A673 (cell line): ENCODE measurements at regions not wholly inside any gene's neighbourhood (a gene's known extent, or its start where the extent isn't known, plus 50 kb on each side); places are given as distances from the start of the nearest gene placed in this dataset.

Experiments used
- BruUV-seq: library from RNA; stranded (reverse); fragments of 400-500 nt; replicated peaks from 2 replicates; lab custom pipeline; 2021; lab: Mats Ljungman, UMichigan
- CTCF ChIA-PET: fragments of 300-600 bp; sonication (Branson Sonifier 250); formaldehyde crosslinking; loops from one replicate; lab custom pipeline; 2022; ENCODE audit warnings: antibody characterized with exemption; lab: Charles Lee
- POLR2A ChIA-PET: fragments of 300-600 bp; sonication (Branson Sonifier 250); formaldehyde crosslinking; loops from one replicate; lab custom pipeline; 2022; ENCODE audit warnings: antibody characterized with exemption; ENCODE audit not compliant: low non-redundant PET; lab: Charles Lee
- DNase-seq: peaks from one replicate; pipeline ENCODE4 v3.0.0-alpha.2; 2015; ENCODE audit warnings: low spot score
- H3K27ac ChIP-seq: fragments of 200-600 bp; sonication (generic); 2 replicates; pipeline ENCODE4 v1.5.1; 2016; ENCODE audit warnings: mixed run types, low read depth, mild to moderate bottlenecking, mixed read lengths, antibody characterized with exemption, low read length; ENCODE audit not compliant: poor library complexity, severe bottlenecking
- H3K27me3 ChIP-seq: fragments of 200-600 bp; sonication (generic); replicated peaks from 2 replicates; pipeline ENCODE4 v1.6.1; 2017; ENCODE audit warnings: mixed run types, low read depth, mild to moderate bottlenecking, mixed read lengths, antibody characterized with exemption, low read length; ENCODE audit not compliant: insufficient read depth, poor library complexity
- H3K36me3 ChIP-seq: fragments of 200-600 bp; sonication (generic); 2 replicates; pipeline ENCODE4 v1.6.1; 2016; ENCODE audit warnings: mixed run types, mild to moderate bottlenecking, mixed read lengths, antibody characterized with exemption, low read length; ENCODE audit not compliant: insufficient read depth, poor library complexity, severe bottlenecking
- H3K4me1 ChIP-seq: fragments of 200-600 bp; sonication (generic); 2 replicates; pipeline ENCODE4 v1.6.1; 2017; ENCODE audit warnings: mixed run types, mild to moderate bottlenecking, mixed read lengths, antibody characterized with exemption, low read length; ENCODE audit not compliant: insufficient read depth, poor library complexity, severe bottlenecking
- H3K4me3 ChIP-seq: fragments of 200-600 bp; sonication (generic); 2 replicates; pipeline ENCODE4 v1.5.1; 2016; ENCODE audit warnings: low read depth, mixed run types, mild to moderate bottlenecking, mixed read lengths, low read length; ENCODE audit not compliant: poor library complexity, severe bottlenecking
- H3K9me3 ChIP-seq: fragments of 200-600 bp; sonication (generic); 2 replicates; pipeline ENCODE4 v1.6.1; 2016; ENCODE audit warnings: mixed run types, low read depth, mild to moderate bottlenecking, mixed read lengths, antibody characterized with exemption, low read length; ENCODE audit not compliant: poor library complexity, severe bottlenecking
- EZH2 ChIP-seq: fragments of 200-600 bp; sonication (generic); IDR thresholded peaks from 2 replicates; pipeline ENCODE4 v1.6.1; 2017; ENCODE audit warnings: borderline replicate concordance, low read depth, mild to moderate bottlenecking, mixed read lengths, antibody characterized with exemption, low read length; ENCODE audit not compliant: poor library complexity, severe bottlenecking
- intact Hi-C: fragments of 100-400 bp; cut with micrococcal nuclease; formaldehyde crosslinking; loops from one replicate; pipeline ENCODE4 v1.10.0; 2022; ENCODE audit not compliant: unreplicated experiment
- TF ChIP-seq, protein P1 (sequence below): fragments of 300-800, 200-600 bp; sonication (generic); conservative IDR thresholded peaks from 2 replicates; pipeline ENCODE4 v1.5.1; 2017; ENCODE audit warnings: low read depth, mild to moderate bottlenecking, antibody characterized with exemption, low read length, moderate library complexity, mixed read lengths

DNA sequence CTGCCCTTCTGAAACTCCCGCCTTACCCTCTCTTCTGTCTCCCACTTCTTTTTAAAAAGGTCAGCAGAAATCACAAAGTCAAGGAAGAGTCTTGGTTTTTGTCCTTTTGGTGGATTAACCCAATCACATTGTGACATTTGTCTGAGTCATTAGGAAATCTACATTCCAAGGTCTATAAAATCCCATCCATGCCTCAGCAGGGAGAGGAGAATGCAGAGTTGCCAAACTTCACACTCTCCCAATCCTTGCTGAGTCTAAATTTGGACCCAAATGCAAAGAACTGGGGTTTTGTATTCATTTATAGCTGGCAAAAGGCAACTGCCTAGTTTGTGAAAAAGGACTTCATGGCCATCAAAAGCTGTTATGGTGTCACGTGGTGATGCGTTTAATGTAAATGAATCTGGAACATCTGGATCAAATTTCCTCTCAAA lies 67.9 kb downstream of the TMEM30B start:
- Histone ChIP-seq H3K4me1 (peaks cover 17% of the 10 kb centered on the region), H3K36me3 (no peaks in the 10 kb centered on the region), H3K9me3 (no peaks in the 10 kb centered on the region), H3K4me3 (no peak overlapping the region), H3K27ac (peak overlapping the region; percentile 77), H3K27me3 (no peaks in the 10 kb centered on the region)
- peak; percentile 73 for DNase-seq
- intact Hi-C loops, result no loop called here
- no TSS peak for BruUV-seq
- no peak for TF ChIP-seq EZH2
- TF ChIP-seq, protein P1, sequence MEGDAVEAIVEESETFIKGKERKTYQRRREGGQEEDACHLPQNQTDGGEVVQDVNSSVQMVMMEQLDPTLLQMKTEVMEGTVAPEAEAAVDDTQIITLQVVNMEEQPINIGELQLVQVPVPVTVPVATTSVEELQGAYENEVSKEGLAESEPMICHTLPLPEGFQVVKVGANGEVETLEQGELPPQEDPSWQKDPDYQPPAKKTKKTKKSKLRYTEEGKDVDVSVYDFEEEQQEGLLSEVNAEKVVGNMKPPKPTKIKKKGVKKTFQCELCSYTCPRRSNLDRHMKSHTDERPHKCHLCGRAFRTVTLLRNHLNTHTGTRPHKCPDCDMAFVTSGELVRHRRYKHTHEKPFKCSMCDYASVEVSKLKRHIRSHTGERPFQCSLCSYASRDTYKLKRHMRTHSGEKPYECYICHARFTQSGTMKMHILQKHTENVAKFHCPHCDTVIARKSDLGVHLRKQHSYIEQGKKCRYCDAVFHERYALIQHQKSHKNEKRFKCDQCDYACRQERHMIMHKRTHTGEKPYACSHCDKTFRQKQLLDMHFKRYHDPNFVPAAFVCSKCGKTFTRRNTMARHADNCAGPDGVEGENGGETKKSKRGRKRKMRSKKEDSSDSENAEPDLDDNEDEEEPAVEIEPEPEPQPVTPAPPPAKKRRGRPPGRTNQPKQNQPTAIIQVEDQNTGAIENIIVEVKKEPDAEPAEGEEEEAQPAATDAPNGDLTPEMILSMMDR, result no peak
- ChIA-PET POLR2A (no interaction called here), CTCF (no interaction called here)

DNA sequence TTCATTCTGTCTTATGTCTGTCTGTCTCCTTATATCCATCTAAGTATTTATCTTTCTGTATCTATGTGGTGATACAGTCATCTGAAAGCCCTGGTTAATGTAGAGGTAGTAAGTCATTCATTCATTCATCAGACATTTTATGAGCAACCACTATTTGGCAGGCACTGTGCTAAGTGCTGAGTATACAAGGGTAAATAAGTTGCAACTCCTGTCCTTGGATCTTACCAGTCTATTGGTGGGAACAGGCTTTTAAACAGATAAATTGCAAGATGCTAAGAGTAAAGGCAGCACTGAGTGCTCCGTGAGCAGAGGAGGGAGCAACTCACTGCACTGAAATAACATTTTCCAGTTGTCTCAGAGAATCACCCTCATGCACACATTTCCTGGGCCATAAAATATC lies 68.6 kb downstream of the TMEM30B start:
- peak overlapping the region; percentile 77 for H3K27ac ChIP-seq
- intact Hi-C loops, result no loop called here
- BruUV-seq, result no TSS peak
- no peak overlapping the region for H3K4me3 ChIP-seq
- POLR2A ChIA-PET, result no interaction called here
- no peaks in the 10 kb centered on the region for H3K9me3 ChIP-seq
- no peaks in the 10 kb centered on the region for H3K36me3 ChIP-seq
- H3K27me3 ChIP-seq, result no peaks in the 10 kb centered on the region
- H3K4me1 ChIP-seq, result peaks cover 17% of the 10 kb centered on the region
- CTCF ChIA-PET, result no interaction called here
- no peak for TF ChIP-seq EZH2
- TF ChIP-seq, protein P1, result no peak
- DNase-seq, result no peak

DNA sequence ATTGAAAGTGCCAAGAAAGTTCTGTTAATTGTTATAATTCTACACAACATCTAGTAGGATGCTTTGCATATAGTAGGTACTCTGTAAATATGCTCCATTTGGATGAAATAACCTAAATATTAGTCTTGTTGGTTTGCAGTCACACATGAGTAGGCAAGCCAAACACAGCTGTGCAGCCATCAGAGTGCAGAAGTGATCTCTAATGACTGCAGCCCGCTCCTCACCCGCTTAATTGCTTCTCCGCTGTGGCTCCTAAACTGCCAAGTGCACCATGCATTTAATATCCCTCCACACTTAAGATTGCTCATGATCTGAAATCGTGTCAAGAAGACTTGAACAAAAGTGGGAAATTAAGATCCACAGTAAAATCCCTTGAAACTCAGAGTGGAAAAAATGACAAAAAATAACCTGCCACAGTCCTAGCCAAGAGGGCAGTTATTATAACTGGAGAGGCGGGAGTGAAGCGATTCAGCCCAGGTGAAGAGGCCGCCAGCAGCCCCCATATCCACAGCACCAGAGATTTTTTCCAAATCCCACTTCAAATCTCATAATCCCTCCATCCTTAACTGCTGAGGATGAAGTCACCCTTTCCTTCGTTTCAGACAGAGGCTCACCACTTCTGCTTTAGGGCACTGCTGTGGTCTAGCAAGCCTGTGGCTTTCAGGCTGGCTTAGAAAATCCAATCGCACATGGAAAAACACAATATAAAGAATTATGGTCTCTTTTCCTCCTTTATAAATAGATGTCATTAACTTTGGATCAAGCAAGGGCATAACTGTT lies 69.5 kb downstream of the TMEM30B start:
- Histone ChIP-seq H3K4me1 (peaks cover 17% of the 10 kb centered on the region), H3K27ac (no peak overlapping the region), H3K9me3 (no peaks in the 10 kb centered on the region), H3K27me3 (no peaks in the 10 kb centered on the region), H3K36me3 (no peaks in the 10 kb centered on the region), H3K4me3 (no peak overlapping the region)
- ChIA-PET CTCF (no interaction called here), POLR2A (no interaction called here)
- intact Hi-C loops, result no loop called here
- TF ChIP-seq EZH2, result no peak
- TF ChIP-seq, protein P1, result no peak
- no TSS peak for BruUV-seq
- DNase-seq, result no peak
